A549 (cell line): ENCODE measurements at regions not wholly inside any gene's neighbourhood (a gene's known extent, or its start where the extent isn't known, plus 50 kb on each side); places are given as distances from the start of the nearest gene placed in this dataset.

Source experiments
- ATAC-seq, 2 experiments: fragments of 200-7000 bp in 1 of 2; fragments of >200 bp in 1 of 2; cut with Nextera tagmentation in 1 of 2; cut with Tn5 transposase in 1 of 2; 3 replicates each; pipeline versions ENCODE4 v1.8.0 to v1.9.1; 2018 to 2020; ENCODE audit warnings: mild to moderate bottlenecking in 1 of 2, moderate library complexity in 1 of 2
- CTCF ChIA-PET: fragments of 300-600 bp; sonication (Branson Sonifier 250); formaldehyde crosslinking; extraction: SDS; loops from one replicate; lab custom pipeline; 2021; ENCODE audit warnings: antibody characterized with exemption, inconsistent platforms; lab: Yijun Ruan, JAX
- POLR2A ChIA-PET: fragments of 350-600 bp; formaldehyde crosslinking; extraction: SDS; loops from one replicate; lab custom pipeline; 2021; ENCODE audit warnings: antibody characterized with exemption, inconsistent platforms; lab: Yijun Ruan, JAX
- DNase-seq, 2 experiments: peaks; one replicate each; pipeline versions ENCODE4 v3.0.0 to v3.0.0-alpha.2; 2011 to 2016; ENCODE audit warnings: low read depth in 1 of 2, low spot score in 1 of 2
- FAIRE-seq: peaks from 2 replicates; lab custom pipeline; 2011; peaks lifted over from hg19 to GRCh38; lab: Jason Lieb, UNC
- H3K27ac ChIP-seq, 2 experiments: fragments of >200 bp; sonication (Bioruptor Twin); formaldehyde crosslinking; 3 replicates each; pipeline ENCODE4 v1.5.1; 2016 to 2017
- H3K4me1 ChIP-seq: fragments of >200 bp; sonication (Bioruptor Twin); formaldehyde crosslinking; 3 replicates; pipeline ENCODE4 v1.6.1; 2016
- H3K4me2 ChIP-seq: fragments of >200 bp; sonication (Bioruptor Twin); formaldehyde crosslinking; 3 replicates; pipeline ENCODE4 v1.6.1; 2016
- H3K4me3 ChIP-seq: fragments of >200 bp; sonication (Bioruptor Twin); formaldehyde crosslinking; 3 replicates; pipeline ENCODE4 v1.5.1; 2016
- H3K9me3 ChIP-seq: fragments of >200 bp; sonication (Bioruptor Twin); formaldehyde crosslinking; 3 replicates; pipeline ENCODE4 v1.6.1; 2016
- BHLHE40 ChIP-seq: IDR thresholded peaks from 2 replicates; pipeline ENCODE4 v1.6.1; 2012; ENCODE audit warnings: low read depth, low read length, inconsistent platforms
- CEBPB ChIP-seq, 2 experiments: fragments of >200 bp in 1 of 2; sonication (Bioruptor Twin) in 1 of 2; formaldehyde crosslinking in 1 of 2; IDR thresholded peaks; 2 replicates each; pipeline ENCODE4 v1.6.1; 2012 to 2016
- CHD4 ChIP-seq: fragments of 200-600 bp; sonication (generic); IDR thresholded peaks from 2 replicates; pipeline ENCODE4 v1.6.1; 2016; ENCODE audit warnings: antibody characterized with exemption, mild to moderate bottlenecking, borderline replicate concordance
- CTCF ChIP-seq: fragments of >200 bp; sonication (Bioruptor Twin); formaldehyde crosslinking; IDR thresholded peaks from 3 replicates; pipeline ENCODE4 v1.5.1; 2016
- E2F6 ChIP-seq: IDR thresholded peaks from 2 replicates; pipeline ENCODE4 v1.6.1; 2012; ENCODE audit warnings: low read depth, borderline replicate concordance
- EHMT2 ChIP-seq: fragments of 200-600 bp; sonication (generic); IDR thresholded peaks from 2 replicates; pipeline ENCODE4 v1.6.1; 2016; ENCODE audit warnings: antibody characterized with exemption, low read depth, mild to moderate bottlenecking, moderate library complexity
- ELK1 ChIP-seq: fragments of 150-350 bp; IDR thresholded peaks from 2 replicates; pipeline ENCODE4 v1.6.1; 2014; ENCODE audit warnings: low read depth, mild to moderate bottlenecking, low read length
- FOSL2 ChIP-seq, 2 experiments: fragments of 450-650 bp in 1 of 2; fragments of >200 bp in 1 of 2; sonication (Bioruptor Twin) in 1 of 2; formaldehyde crosslinking; IDR thresholded peaks; 2 replicates each; pipeline versions ENCODE4 v1.5.0 to v1.6.1; 2016 to 2020; ENCODE audit warnings: mild to moderate bottlenecking in 1 of 2, moderate library complexity in 1 of 2
- FOXS1 ChIP-seq: fragments of 250-450 bp; sonication (Bioruptor Pico); IDR thresholded peaks from 2 replicates; pipeline ENCODE4 v1.5.0; 2020; ENCODE audit warnings: mild to moderate bottlenecking, moderate library complexity
- GATA3 ChIP-seq: IDR thresholded peaks from 2 replicates; pipeline ENCODE4 v1.6.1; 2012; ENCODE audit warnings: borderline replicate concordance
- HES2 ChIP-seq: fragments of >200 bp; sonication (Bioruptor Twin); formaldehyde crosslinking; IDR thresholded peaks from 2 replicates; pipeline ENCODE4 v1.6.1; 2016
- HOXA7 ChIP-seq: fragments of 250-450 bp; sonication (Bioruptor Pico); IDR thresholded peaks from 2 replicates; pipeline ENCODE4 v1.5.0; 2020; ENCODE audit warnings: mild to moderate bottlenecking, moderate library complexity
- HOXB5 ChIP-seq: fragments of 250-450 bp; sonication (Bioruptor Pico); IDR thresholded peaks from 2 replicates; pipeline ENCODE4 v1.5.0; 2020; ENCODE audit warnings: mild to moderate bottlenecking, moderate library complexity
- JUN ChIP-seq, 2 experiments: fragments of >200 bp; sonication (Bioruptor Twin); formaldehyde crosslinking; IDR thresholded peaks; 2 replicates in 1 of 2; 3 replicates in 1 of 2; pipeline ENCODE4 v1.6.1; 2016 to 2017
- JUNB ChIP-seq: fragments of >200 bp; sonication (Bioruptor Twin); formaldehyde crosslinking; IDR thresholded peaks from 2 replicates; pipeline ENCODE4 v1.6.1; 2016
- KDM5A ChIP-seq: fragments of 200-600 bp; sonication (generic); IDR thresholded peaks from 2 replicates; pipeline ENCODE4 v1.6.1; 2016; ENCODE audit warnings: antibody characterized with exemption, mild to moderate bottlenecking
- MAX ChIP-seq: IDR thresholded peaks from 2 replicates; pipeline ENCODE4 v1.6.1; 2012
- MAZ ChIP-seq: fragments of 150-350 bp; IDR thresholded peaks from 2 replicates; pipeline ENCODE4 v1.6.1; 2014; ENCODE audit warnings: antibody characterized with exemption, low read depth, low read length, borderline replicate concordance
- MYC ChIP-seq: IDR thresholded peaks from 2 replicates; pipeline ENCODE4 v1.6.1; 2012; ENCODE audit warnings: mild to moderate bottlenecking, inconsistent platforms, low read length, improper control_type of control experiment, borderline replicate concordance
- NPAS2 ChIP-seq: fragments of 250-450 bp; sonication (Bioruptor Pico); IDR thresholded peaks from 2 replicates; pipeline ENCODE4 v1.8.0; 2022; ENCODE audit warnings: mild to moderate bottlenecking, moderate library complexity, borderline replicate concordance
- POLR2A ChIP-seq: IDR thresholded peaks from 2 replicates; pipeline ENCODE4 v1.6.1; 2012; ENCODE audit warnings: mild to moderate bottlenecking, low read length
- RAD21 ChIP-seq, 2 experiments: fragments of >200 bp in 1 of 2; sonication (Bioruptor Twin) in 1 of 2; formaldehyde crosslinking in 1 of 2; IDR thresholded peaks in 1 of 2; conservative IDR thresholded peaks in 1 of 2; 2 replicates in 1 of 2; 3 replicates in 1 of 2; pipeline ENCODE4 v1.6.1; 2012 to 2018; ENCODE audit warnings: inconsistent platforms in 1 of 2
- RARB ChIP-seq: fragments of 250-450 bp; sonication (Bioruptor Pico); IDR thresholded peaks from 2 replicates; pipeline ENCODE4 v1.8.0; 2021; ENCODE audit warnings: mild to moderate bottlenecking, moderate library complexity
- RCOR1 ChIP-seq: fragments of 150-350 bp; IDR thresholded peaks from 2 replicates; pipeline ENCODE4 v1.6.1; 2014; ENCODE audit warnings: antibody characterized with exemption, low read length, low read depth
- RNF2 ChIP-seq: fragments of 200-600 bp; sonication (generic); IDR thresholded peaks from 2 replicates; pipeline ENCODE4 v1.6.1; 2016; ENCODE audit warnings: low read depth, mild to moderate bottlenecking, antibody characterized with exemption, moderate library complexity, borderline replicate concordance
- SMC3 ChIP-seq: fragments of >200 bp; sonication (Bioruptor Twin); formaldehyde crosslinking; IDR thresholded peaks from 3 replicates; pipeline ENCODE4 v1.6.1; 2018; ENCODE audit warnings: inconsistent platforms
- SREBF2 ChIP-seq: fragments of 450-650 bp; IDR thresholded peaks from 2 replicates; pipeline ENCODE4 v1.6.1; 2014; ENCODE audit warnings: mild to moderate bottlenecking, moderate library complexity
- TP53 ChIP-seq: fragments of 250-450 bp; sonication (Bioruptor Pico); IDR thresholded peaks from 2 replicates; pipeline ENCODE4 v1.5.0; 2021; ENCODE audit warnings: mild to moderate bottlenecking, moderate library complexity
- USF2 ChIP-seq: fragments of 450-650 bp; IDR thresholded peaks from 2 replicates; pipeline ENCODE4 v1.6.1; 2014; ENCODE audit warnings: antibody characterized with exemption
- ZC3H11A ChIP-seq: fragments of 450-650 bp; IDR thresholded peaks from 2 replicates; pipeline ENCODE4 v1.6.1; 2014; ENCODE audit warnings: antibody characterized with exemption, mild to moderate bottlenecking
- ZFP36 ChIP-seq: fragments of 450-650 bp; IDR thresholded peaks from 2 replicates; pipeline ENCODE4 v1.6.1; 2014; ENCODE audit warnings: borderline replicate concordance; ENCODE audit not compliant: partially characterized antibody
- ZSCAN20 ChIP-seq: fragments of 250-450 bp; sonication (Bioruptor Pico); IDR thresholded peaks from 2 replicates; pipeline ENCODE4 v1.8.0; 2022; ENCODE audit warnings: mild to moderate bottlenecking, moderate library complexity
- WGBS: methylation state at CpG from one replicate; pipeline ENCODE4 v1.1.6; 2017; ENCODE audit errors: missing lambda C conversion rate; 5-methylcytosine and 5-hydroxymethylcytosine counted together

GRCh38 chr20:53752971-53753879, 159.6 kb upstream of the ZNF217 start:
- POLR2A ChIA-PET, result interaction anchor here (0.7 to 3.2 kb wide), 24 partner anchors 10 to 186 kb away, joined by 3 to 34 read pairs (median 5); partner anchors contain the start of gene ZNF217
- ATAC-seq, result peak; percentile 75 to 77
- 2% methylated on average over 16 of the region's 16 CpGs for WGBS
- Histone ChIP-seq H3K4me2 (peak overlapping the region; percentile 91), H3K27ac (peak overlapping the region; percentile 86), H3K9me3 (no peaks in the 10 kb centered on the region), H3K4me1 (peaks cover 57% of the 10 kb centered on the region), H3K4me3 (peak overlapping the region; percentile 31)
- no peak for FAIRE-seq
- CTCF ChIA-PET, result interaction anchor here (0.8 to 2.5 kb wide), 8 partner anchors 10 to 187 kb away, joined by 3 to 11 read pairs (median 4); no protein-coding TSS in a partner anchor
- peak in 1 of 2 experiments; percentile 88 for DNase-seq
- TF ChIP-seq HOXB5 (CRISPR knock-in tag) (no peak), MAZ (no peak), JUN (IDR thresholded peaks at IDR 0.05) (peak; percentile 94 to 98), ZC3H11A (no peak), MAX (peak; percentile 22; the same call in 1 of the 2 replicates), CTCF (no peak), RNF2 (no peak), CHD4 (no peak), RAD21 (conservative IDR thresholded peaks at IDR 0.05 in 1 of 2, IDR thresholded peaks at IDR 0.05 in 1 of 2) (peak in 1 of 2 experiments; percentile 24; a peak in 1 of 5 replicates), POLR2A (no peak), NPAS2 (CRISPR knock-in tag) (no peak), RCOR1 (no peak), HOXA7 (CRISPR knock-in tag) (peak; percentile 96), ZFP36 (no peak), TP53 (peak; percentile 84), SMC3 (no peak; the same call in 2 of the 3 replicates), E2F6 (no peak), HES2 (no peak), ELK1 (no peak), CEBPB (IDR thresholded peaks at IDR 0.05) (peak in 1 of 2 experiments; percentile 43; a peak in 1 of 4 replicates), ZSCAN20 (CRISPR knock-in tag) (no peak), KDM5A (no peak), FOSL2 (IDR thresholded peaks at IDR 0.05) (no peak), FOSL2 (CRISPR knock-in tag; IDR thresholded peaks at IDR 0.05) (peak; percentile 53), GATA3 (peak; percentile 43; the same call in 1 of the 2 replicates), SREBF2 (no peak), FOXS1 (CRISPR knock-in tag) (peak; percentile 46; the same call in 1 of the 2 replicates), BHLHE40 (no peak), EHMT2 (no peak), JUNB (no peak; the same call in 1 of the 2 replicates), MYC (no peak), RARB (CRISPR knock-in tag) (peak; percentile 83), USF2 (no peak)
